HepG2 (cell line): ENCODE measurements at regions not wholly inside any gene's neighbourhood (a gene's known extent, or its start where the extent isn't known, plus 50 kb on each side); places are given as distances from the start of the nearest gene placed in this dataset.

Experiments used
- ATAC-seq: fragments of 200-7000 bp; cut with Tn5 transposase; 3 replicates; pipeline ENCODE4 v1.9.1; 2020; ENCODE audit warnings: mild to moderate bottlenecking, moderate library complexity
- BruUV-seq: library from RNA; stranded (reverse); fragments of 400-500 nt; replicated peaks from 2 replicates; lab custom pipeline; 2021; lab: Mats Ljungman, UMichigan
- CTCF ChIA-PET: fragments of 300-600 bp; formaldehyde crosslinking; extraction: SDS; loops from one replicate; lab custom pipeline; 2021; ENCODE audit warnings: low total read pairs, inconsistent platforms, low intra/inter-chr PET ratio; lab: Yijun Ruan, JAX
- POLR2A ChIA-PET: fragments of 350-600 bp; sonication (Branson Sonifier 250); formaldehyde crosslinking; loops from one replicate; lab custom pipeline; 2020; ENCODE audit warnings: antibody characterized with exemption, inconsistent platforms; lab: Yijun Ruan, JAX
- DNase-seq: peaks from one replicate; pipeline ENCODE4 v3.0.0-alpha.2; 2015; ENCODE audit warnings: low spot score
- FAIRE-seq: peaks from 3 replicates; lab custom pipeline; 2011; peaks lifted over from hg19 to GRCh38; lab: Jason Lieb, UNC
- H2AFZ ChIP-seq: one replicate; pipeline ENCODE4 v1.6.1; 2011; ENCODE audit warnings: low read length, inconsistent platforms
- H3K27ac ChIP-seq: fragments of 300-600 bp; 3 replicates; pipeline ENCODE4 v1.8.0; 2011; ENCODE audit warnings: mixed run types, mild to moderate bottlenecking, mixed read lengths, low read length, inconsistent platforms; ENCODE audit not compliant: insufficient read depth; ENCODE audit errors: extremely low read length
- H3K27me3 ChIP-seq, 2 experiments: fragments of 200-600 bp in 1 of 2; 2 replicates in 1 of 2; 3 replicates in 1 of 2; pipeline versions ENCODE4 v1.6.0 to v1.8.0; 2011; ENCODE audit warnings: low read length in 2 of 2, mild to moderate bottlenecking in 2 of 2, moderate library complexity in 2 of 2, inconsistent platforms in 1 of 2; ENCODE audit not compliant: insufficient read depth in 2 of 2, control insufficient read depth in 1 of 2
- H3K36me3 ChIP-seq, 2 experiments: fragments of 200-600 bp in 1 of 2; replicated peaks in 1 of 2; 2 replicates in 1 of 2; 3 replicates in 1 of 2; pipeline versions ENCODE4 v1.5.1 to v1.8.0; 2011; ENCODE audit warnings: low read length in 2 of 2, inconsistent platforms in 1 of 2; ENCODE audit not compliant: insufficient read depth in 2 of 2, control insufficient read depth in 1 of 2
- H3K4me1 ChIP-seq: 2 replicates; pipeline ENCODE4 v1.5.1; 2012; ENCODE audit warnings: low read length, inconsistent platforms; ENCODE audit not compliant: insufficient read depth
- H3K4me2 ChIP-seq: 2 replicates; pipeline ENCODE4 v1.6.0; 2011; ENCODE audit warnings: low read depth, low read length, inconsistent platforms
- H3K4me3 ChIP-seq, 3 experiments: fragments of 200-600 bp in 1 of 3; sonication (generic), shearing (Covaris generic) in 1 of 3; replicated peaks in 1 of 3; 2 replicates each; pipeline ENCODE4 v1.5.1; 2011 to 2016; ENCODE audit warnings: low read length in 3 of 3, inconsistent platforms in 2 of 3, low read depth in 2 of 3, mild to moderate bottlenecking in 2 of 3, control low read depth in 1 of 3, mixed read lengths in 1 of 3; ENCODE audit not compliant: insufficient read depth in 1 of 3
- H3K79me2 ChIP-seq: one replicate; pipeline ENCODE4 v1.6.1; 2011; ENCODE audit warnings: low read length, inconsistent platforms; ENCODE audit not compliant: insufficient read depth
- H3K9ac ChIP-seq: 2 replicates; pipeline ENCODE4 v1.6.0; 2011; ENCODE audit warnings: mild to moderate bottlenecking, low read depth, low read length, inconsistent platforms; ENCODE audit not compliant: insufficient read depth
- H3K9me3 ChIP-seq: 2 replicates; pipeline ENCODE4 v1.5.1; 2012; ENCODE audit warnings: mild to moderate bottlenecking, low read length
- H4K20me1 ChIP-seq: 2 replicates; pipeline ENCODE4 v1.6.0; 2011; ENCODE audit warnings: inconsistent platforms, mild to moderate bottlenecking, low read length, moderate library complexity; ENCODE audit not compliant: insufficient read depth
- CTCF ChIP-seq: sonication (generic); formaldehyde crosslinking; IDR thresholded peaks from 2 replicates; pipeline ENCODE4 v1.5.0; 2020; ENCODE audit warnings: mild to moderate bottlenecking, missing genetic modification reagents, moderate library complexity
- RAD21 ChIP-seq: fragments of 450-650 bp; formaldehyde crosslinking; IDR thresholded peaks from 2 replicates; pipeline ENCODE4 v1.5.0; 2020; ENCODE audit warnings: mild to moderate bottlenecking
- SMAD3 ChIP-seq: sonication (generic); formaldehyde crosslinking; IDR thresholded peaks from 2 replicates; pipeline ENCODE4 v1.4.0; 2020; ENCODE audit warnings: missing genetic modification reagents
- SMC3 ChIP-seq: IDR thresholded peaks from 2 replicates; pipeline ENCODE4 v1.6.1; 2011; ENCODE audit warnings: low read length, improper control_type of control experiment
- STAG1 ChIP-seq: sonication (generic); formaldehyde crosslinking; IDR thresholded peaks from 2 replicates; pipeline ENCODE4 v1.4.0; 2020; ENCODE audit warnings: missing genetic modification reagents
- WGBS: methylation state at CpG from one replicate; pipeline ENCODE4 v1.1.6; 2017; ENCODE audit warnings: low lambda C conversion rate; 5-methylcytosine and 5-hydroxymethylcytosine counted together
- in situ Hi-C: cut with HindIII; loops from 2 replicates; pipeline ENCODE4 v1.10.0; 2017; ENCODE audit warnings: low pct_unique_long_range_greater_than_20kb; ENCODE audit not compliant: extremely low pct_ligation_motif_present
- intact Hi-C: fragments of 100-400 bp; cut with micrococcal nuclease; formaldehyde crosslinking; loops from one replicate; pipeline ENCODE4 v1.10.0; 2022; ENCODE audit not compliant: unreplicated experiment
- TF ChIP-seq, protein P1 (sequence below): sonication (generic); formaldehyde crosslinking; IDR thresholded peaks from 2 replicates; pipeline ENCODE4 v1.5.1; 2020; ENCODE audit warnings: missing genetic modification reagents, mild to moderate bottlenecking, borderline replicate concordance
- TF ChIP-seq, protein P2 (sequence below): sonication (generic); formaldehyde crosslinking; IDR thresholded peaks from 2 replicates; pipeline ENCODE4 v1.4.0; 2020; ENCODE audit warnings: low read depth, missing genetic modification reagents

DNA sequence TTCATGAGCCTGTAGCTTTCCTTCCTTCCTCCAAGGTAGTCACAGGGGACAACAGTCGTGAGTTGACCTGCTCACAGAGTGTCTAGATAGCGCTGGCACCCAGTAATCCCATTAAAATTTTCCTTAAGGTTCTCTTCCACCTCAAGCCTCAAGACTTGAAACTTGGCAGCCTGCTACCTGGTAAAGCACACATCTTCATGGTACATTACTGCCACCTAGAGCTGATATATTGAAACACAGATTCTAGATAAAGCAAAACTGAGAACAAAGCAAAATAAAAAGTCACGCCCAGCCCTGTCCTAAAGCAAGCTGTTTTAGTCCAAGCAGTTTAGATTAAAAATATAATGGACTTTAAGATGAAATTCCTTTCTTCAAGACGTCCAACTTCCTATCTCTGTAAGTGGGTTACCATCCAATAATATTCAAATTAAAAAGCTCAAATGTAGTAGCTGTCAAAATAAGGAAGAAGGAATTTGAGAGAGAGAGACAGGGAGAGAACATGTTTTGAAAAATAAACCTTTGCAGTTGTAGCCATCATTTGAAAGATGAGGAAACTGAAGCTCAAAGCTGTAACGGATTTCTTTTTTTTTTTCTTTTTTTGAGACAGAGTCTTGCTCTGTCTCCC lies 50.7 kb upstream of the CD83 start:
- no peak overlapping the region for H2AFZ ChIP-seq
- in situ Hi-C loops = no loop called here
- no peak overlapping the region for H3K27ac ChIP-seq
- WGBS = 12% methylated on average over 5 of the region's 5 CpGs
- H4K20me1 ChIP-seq = no peaks in the 10 kb centered on the region
- CTCF ChIA-PET = interaction anchor here (1.3 to 1.8 kb wide), 3 partner anchors 159 to 272 kb away, joined by 10 to 13 read pairs (median 12); no protein-coding TSS in a partner anchor
- peak; percentile 79 for ATAC-seq
- no peak overlapping the region for H3K4me3 ChIP-seq
- intact Hi-C loops = loop anchor here (1.0 kb wide), 2 partner anchors 158 to 272 kb away; no protein-coding TSS in a partner anchor
- no peak overlapping the region for H3K9ac ChIP-seq
- DNase-seq = peak; percentile 55
- H3K79me2 ChIP-seq = no peaks in the 10 kb centered on the region
- no TSS peak for BruUV-seq
- H3K27me3 ChIP-seq = peaks cover 1 to 3% of the 10 kb centered on the region in 2 experiments; a peak in 1 of 5 replicates
- no peaks in the 10 kb centered on the region for H3K4me1 ChIP-seq
- no peak overlapping the region for H3K4me2 ChIP-seq
- H3K9me3 ChIP-seq = no peaks in the 10 kb centered on the region
- TF ChIP-seq, protein P1, sequence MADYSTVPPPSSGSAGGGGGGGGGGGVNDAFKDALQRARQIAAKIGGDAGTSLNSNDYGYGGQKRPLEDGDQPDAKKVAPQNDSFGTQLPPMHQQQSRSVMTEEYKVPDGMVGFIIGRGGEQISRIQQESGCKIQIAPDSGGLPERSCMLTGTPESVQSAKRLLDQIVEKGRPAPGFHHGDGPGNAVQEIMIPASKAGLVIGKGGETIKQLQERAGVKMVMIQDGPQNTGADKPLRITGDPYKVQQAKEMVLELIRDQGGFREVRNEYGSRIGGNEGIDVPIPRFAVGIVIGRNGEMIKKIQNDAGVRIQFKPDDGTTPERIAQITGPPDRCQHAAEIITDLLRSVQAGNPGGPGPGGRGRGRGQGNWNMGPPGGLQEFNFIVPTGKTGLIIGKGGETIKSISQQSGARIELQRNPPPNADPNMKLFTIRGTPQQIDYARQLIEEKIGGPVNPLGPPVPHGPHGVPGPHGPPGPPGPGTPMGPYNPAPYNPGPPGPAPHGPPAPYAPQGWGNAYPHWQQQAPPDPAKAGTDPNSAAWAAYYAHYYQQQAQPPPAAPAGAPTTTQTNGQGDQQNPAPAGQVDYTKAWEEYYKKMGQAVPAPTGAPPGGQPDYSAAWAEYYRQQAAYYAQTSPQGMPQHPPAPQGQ (CRISPR knock-in tag) = no peak
- TF ChIP-seq, protein P2, sequence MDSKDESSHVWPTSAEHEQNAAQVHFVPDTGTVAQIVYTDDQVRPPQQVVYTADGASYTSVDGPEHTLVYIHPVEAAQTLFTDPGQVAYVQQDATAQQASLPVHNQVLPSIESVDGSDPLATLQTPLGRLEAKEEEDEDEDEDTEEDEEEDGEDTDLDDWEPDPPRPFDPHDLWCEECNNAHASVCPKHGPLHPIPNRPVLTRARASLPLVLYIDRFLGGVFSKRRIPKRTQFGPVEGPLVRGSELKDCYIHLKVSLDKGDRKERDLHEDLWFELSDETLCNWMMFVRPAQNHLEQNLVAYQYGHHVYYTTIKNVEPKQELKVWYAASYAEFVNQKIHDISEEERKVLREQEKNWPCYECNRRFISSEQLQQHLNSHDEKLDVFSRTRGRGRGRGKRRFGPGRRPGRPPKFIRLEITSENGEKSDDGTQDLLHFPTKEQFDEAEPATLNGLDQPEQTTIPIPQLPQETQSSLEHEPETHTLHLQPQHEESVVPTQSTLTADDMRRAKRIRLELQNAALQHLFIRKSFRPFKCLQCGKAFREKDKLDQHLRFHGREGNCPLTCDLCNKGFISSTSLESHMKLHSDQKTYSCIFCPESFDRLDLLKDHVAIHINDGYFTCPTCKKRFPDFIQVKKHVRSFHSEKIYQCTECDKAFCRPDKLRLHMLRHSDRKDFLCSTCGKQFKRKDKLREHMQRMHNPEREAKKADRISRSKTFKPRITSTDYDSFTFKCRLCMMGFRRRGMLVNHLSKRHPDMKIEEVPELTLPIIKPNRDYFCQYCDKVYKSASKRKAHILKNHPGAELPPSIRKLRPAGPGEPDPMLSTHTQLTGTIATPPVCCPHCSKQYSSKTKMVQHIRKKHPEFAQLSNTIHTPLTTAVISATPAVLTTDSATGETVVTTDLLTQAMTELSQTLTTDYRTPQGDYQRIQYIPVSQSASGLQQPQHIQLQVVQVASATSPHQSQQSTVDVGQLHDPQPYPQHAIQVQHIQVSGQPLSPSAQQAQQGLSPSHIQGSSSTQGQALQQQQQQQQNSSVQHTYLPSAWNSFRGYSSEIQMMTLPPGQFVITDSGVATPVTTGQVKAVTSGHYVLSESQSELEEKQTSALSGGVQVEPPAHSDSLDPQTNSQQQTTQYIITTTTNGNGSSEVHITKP = no peak
- TF ChIP-seq RAD21 (CRISPR knock-in tag) (peak; percentile 49; the same call in 1 of the 2 replicates), SMAD3 (CRISPR knock-in tag) (0 out of 2 replicates have a peak, but pooled peaks have one; percentile 31), SMC3 (peak; percentile 46), CTCF (peak; percentile 76), STAG1 (CRISPR knock-in tag) (peak; percentile 78)
- POLR2A ChIA-PET = no interaction called here
- H3K36me3 ChIP-seq = no peaks in the 10 kb centered on the region
- FAIRE-seq = peak; percentile 80
